Sigmoid colon (tissue), 6 donors: ENCODE measurements at regions not wholly inside any gene's neighbourhood (a gene's known extent, or its start where the extent isn't known, plus 50 kb on each side); places are given as distances from the start of the nearest gene placed in this dataset.
A peak's percentile ranks its signal among the peaks of the same experiment; 100 is the strongest.

Source experiments
- DNase-seq: peaks from one replicate; pipeline ENCODE4 v3.0.0-alpha.2; 2019
- H3K27ac ChIP-seq, 4 donors: fragments of 200-600 bp; sonication (generic); one replicate each; pipeline ENCODE4 v1.5.1; 2016 to 2019; ENCODE audit warnings: mild to moderate bottlenecking in 1 of 4
- H3K27me3 ChIP-seq, 3 donors: fragments of 200-600 bp; sonication (generic); one replicate each; pipeline ENCODE4 v1.5.1; 2019; ENCODE audit warnings: mild to moderate bottlenecking in 1 of 3
- H3K36me3 ChIP-seq, 4 donors: fragments of 200-600 bp; sonication (generic); one replicate each; pipeline ENCODE4 v1.5.1; 2016 to 2019
- H3K4me1 ChIP-seq, 4 donors: fragments of 200-600 bp; sonication (generic); one replicate each; pipeline ENCODE4 v1.5.1; 2017 to 2019
- H3K4me3 ChIP-seq, 4 donors: fragments of 200-600 bp; sonication (generic); one replicate each; pipeline ENCODE4 v1.5.1; 2017 to 2019; ENCODE audit warnings: mild to moderate bottlenecking in 2 of 4, moderate library complexity in 1 of 4
- H3K9me3 ChIP-seq, 4 donors: fragments of 200-600 bp in 3 of 4; sonication (generic) in 3 of 4; one replicate each; pipeline versions ENCODE4 v1.5.1 to v1.6.1; 2013 to 2019
- CTCF ChIP-seq, 4 experiments: fragments of 450-650 bp in 3 of 4; fragments of 200-600 bp in 1 of 4; IDR thresholded peaks; one replicate each; pipeline ENCODE4 v1.5.1; 2016 to 2019; ENCODE audit warnings: antibody characterized with exemption in 4 of 4, mild to moderate bottlenecking in 3 of 4, moderate library complexity in 2 of 4
- EP300 ChIP-seq, 4 donors: sonication (generic); formaldehyde crosslinking; IDR thresholded peaks; one replicate each; pipeline ENCODE4 v1.6.1; 2017; ENCODE audit warnings: antibody characterized with exemption in 4 of 4
- POLR2A ChIP-seq, 2 donors: fragments of 450-650 bp; IDR thresholded peaks; one replicate each; pipeline ENCODE4 v1.6.1; 2016; ENCODE audit warnings: antibody characterized with exemption in 2 of 2, mild to moderate bottlenecking in 2 of 2, moderate library complexity in 2 of 2
- POLR2AphosphoS5 ChIP-seq, 4 donors: sonication (generic); formaldehyde crosslinking; IDR thresholded peaks; one replicate each; pipeline ENCODE4 v1.6.1; 2017; ENCODE audit warnings: antibody characterized with exemption in 4 of 4
- WGBS, 2 donors: extraction: QIAGEN DNeasy Blood & Tissue Kit; methylation state at CpG; one replicate each; pipeline ENCODE4 v1.1.7; 2013; 5-methylcytosine and 5-hydroxymethylcytosine counted together
- intact Hi-C: fragments of 100-400 bp; cut with DNase I; formaldehyde crosslinking; loops from one replicate; pipeline ENCODE4 v1.15.1; 2023
- donor health status: healthy with polysubstance abuse.
- donor health status: healthy.

- no peaks in the 10 kb centered on the region for H3K9me3 ChIP-seq
- TF ChIP-seq POLR2AphosphoS5 (IDR thresholded peaks at IDR 0.05), result no peak
- no peak for TF ChIP-seq EP300 (IDR thresholded peaks at IDR 0.05)
- no peak for TF ChIP-seq POLR2A (IDR thresholded peaks at IDR 0.05)
- WGBS, 2 donors, result 63 to 66% methylated on average over 6 of the region's 6 CpGs
Observed at GRCh38 chr20:48259456-48259855, 474.2 kb upstream of the SULF2 start.

GRCh38 chr20:48257833-48258232 lies 472.6 kb upstream of the SULF2 start:
- Histone ChIP-seq H3K27me3 (no peaks in the 10 kb centered on the region), H3K9me3 (no peaks in the 10 kb centered on the region), H3K4me3 (no peak overlapping the region), H3K27ac (no peak overlapping the region), H3K36me3 (no peaks in the 10 kb centered on the region), H3K4me1 (no peaks in the 10 kb centered on the region)
- TF ChIP-seq POLR2AphosphoS5 (IDR thresholded peaks at IDR 0.05), result no peak
- no peak for TF ChIP-seq CTCF (IDR thresholded peaks at IDR 0.05)
- no peak for TF ChIP-seq EP300 (IDR thresholded peaks at IDR 0.05)
- TF ChIP-seq POLR2A (IDR thresholded peaks at IDR 0.05), result no peak
- DNase-seq, result no peak
- 84 to 94% methylated on average over 2 of the region's 2 CpGs for WGBS, 2 donors
- intact Hi-C loops, result no loop called here

More at GRCh38 chr20:48259456-48259855, 474.2 kb upstream of the SULF2 start:
- H3K4me1 ChIP-seq, result no peaks in the 10 kb centered on the region
- no peak overlapping the region for H3K4me3 ChIP-seq
- intact Hi-C loops, result no loop called here
- no peaks in the 10 kb centered on the region for H3K27me3 ChIP-seq
- DNase-seq, result no peak
- no peaks in the 10 kb centered on the region for H3K36me3 ChIP-seq
- no peak overlapping the region for H3K27ac ChIP-seq

GRCh38 chr20:48247961-48248360 lies 462.7 kb upstream of the SULF2 start:
- Histone ChIP-seq H3K36me3 (no peaks in the 10 kb centered on the region), H3K27ac (no peak overlapping the region), H3K4me1 (peaks cover 0 to 18% (median 16%) of the 10 kb centered on the region in 4 donors), H3K9me3 (no peaks in the 10 kb centered on the region), H3K4me3 (no peak overlapping the region), H3K27me3 (no peaks in the 10 kb centered on the region)
- no peak for DNase-seq
- 85 to 88% methylated on average over 8 of the region's 8 CpGs for WGBS, 2 donors
- TF ChIP-seq EP300 (IDR thresholded peaks at IDR 0.05) (no peak), CTCF (IDR thresholded peaks at IDR 0.05) (no peak), POLR2A (IDR thresholded peaks at IDR 0.05) (no peak), POLR2AphosphoS5 (IDR thresholded peaks at IDR 0.05) (no peak)
- intact Hi-C loops, result no loop called here

GRCh38 chr20:48246061-48246790 lies 460.9 kb upstream of the SULF2 start:
- H3K36me3 ChIP-seq, result no peaks in the 10 kb centered on the region
- intact Hi-C loops, result no loop called here
- no peaks in the 10 kb centered on the region for H3K9me3 ChIP-seq
- peak; percentile 24 for DNase-seq
- H3K4me3 ChIP-seq, result no peak overlapping the region
- peak overlapping the region in 1 of 4 donors; percentile 47 for H3K27ac ChIP-seq
- no peaks in the 10 kb centered on the region for H3K27me3 ChIP-seq
- 79 to 85% methylated on average over 9 of the region's 9 CpGs for WGBS, 2 donors
- TF ChIP-seq CTCF (IDR thresholded peaks at IDR 0.05) (no peak), POLR2AphosphoS5 (IDR thresholded peaks at IDR 0.05) (no peak), EP300 (IDR thresholded peaks at IDR 0.05) (no peak), POLR2A (IDR thresholded peaks at IDR 0.05) (no peak)
- H3K4me1 ChIP-seq, result peaks cover 0 to 18% (median 16%) of the 10 kb centered on the region in 4 donors

GRCh38 chr20:48242623-48243022 lies 457.3 kb upstream of the SULF2 start:
- TF ChIP-seq CTCF (IDR thresholded peaks at IDR 0.05), result no peak
- TF ChIP-seq POLR2AphosphoS5 (IDR thresholded peaks at IDR 0.05), result no peak
- TF ChIP-seq EP300 (IDR thresholded peaks at IDR 0.05), result no peak
- TF ChIP-seq POLR2A (IDR thresholded peaks at IDR 0.05), result no peak
- DNase-seq, result peak; percentile 12
- intact Hi-C loops, result no loop called here
- WGBS, 2 donors, result 94 to 95% methylated on average over 8 of the region's 8 CpGs
- H3K4me3 ChIP-seq, result no peak overlapping the region
- H3K9me3 ChIP-seq, result no peaks in the 10 kb centered on the region
- H3K27ac ChIP-seq, result no peak overlapping the region
- no peaks in the 10 kb centered on the region for H3K36me3 ChIP-seq
- peaks cover 0 to 32% (median 20%) of the 10 kb centered on the region in 4 donors for H3K4me1 ChIP-seq
- H3K27me3 ChIP-seq, result no peaks in the 10 kb centered on the region
